Sigmoid colon (tissue), 4 donors: ENCODE measurements at regions not wholly inside any gene's neighbourhood (a gene's known extent, or its start where the extent isn't known, plus 50 kb on each side); places are given as distances from the start of the nearest gene placed in this dataset.

Experiments
- CTCF ChIP-seq, 4 experiments: fragments of 450-650 bp in 3 of 4; fragments of 200-600 bp in 1 of 4; IDR thresholded peaks; one replicate each; pipeline ENCODE4 v1.5.1; 2016 to 2019; ENCODE audit warnings: antibody characterized with exemption in 4 of 4, mild to moderate bottlenecking in 3 of 4, moderate library complexity in 2 of 4
- POLR2AphosphoS5 ChIP-seq, 4 donors: sonication (generic); formaldehyde crosslinking; IDR thresholded peaks; one replicate each; pipeline ENCODE4 v1.6.1; 2017; ENCODE audit warnings: antibody characterized with exemption in 4 of 4

DNA sequence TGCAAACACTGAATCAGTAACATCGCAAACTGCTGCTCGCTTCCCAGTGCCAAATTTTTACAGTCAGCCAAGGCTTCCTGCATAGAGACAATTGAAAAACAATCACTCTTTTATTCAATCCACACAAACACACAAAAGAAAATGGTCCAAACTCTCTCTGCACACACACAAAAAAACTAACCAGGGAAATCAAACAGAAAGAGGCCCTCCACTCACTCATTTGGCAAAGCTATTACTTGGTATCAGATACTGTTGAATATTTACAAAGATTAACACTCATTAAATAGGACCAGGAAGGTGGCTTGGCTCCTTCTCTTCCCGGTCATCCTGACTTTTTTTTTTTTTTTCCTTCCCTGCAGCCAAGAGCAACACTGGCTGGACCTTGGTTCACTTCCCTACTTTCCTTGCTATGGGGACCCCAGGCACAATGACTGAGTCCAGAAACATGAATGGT lies 62.4 kb upstream of the SPATA12 start:
- no peak for TF ChIP-seq CTCF (IDR thresholded peaks at IDR 0.05)
- TF ChIP-seq POLR2AphosphoS5 (IDR thresholded peaks at IDR 0.05) = peak in 1 of 4 donors; percentile 0
